ENCODE measurements at regions not wholly inside any gene's neighbourhood (a gene's known extent, or its start where the extent isn't known, plus 50 kb on each side); places are given as distances from the start of the nearest gene placed in this dataset.
A peak's percentile ranks its signal among the peaks of the same experiment; 100 is the strongest.

- DNase-seq (ENCODE audit: low spot score) = no peak
These were observed 50.7 kb upstream of the FOXB1 start for GRCh38 chr15:59953392-59953883.

DNA sequence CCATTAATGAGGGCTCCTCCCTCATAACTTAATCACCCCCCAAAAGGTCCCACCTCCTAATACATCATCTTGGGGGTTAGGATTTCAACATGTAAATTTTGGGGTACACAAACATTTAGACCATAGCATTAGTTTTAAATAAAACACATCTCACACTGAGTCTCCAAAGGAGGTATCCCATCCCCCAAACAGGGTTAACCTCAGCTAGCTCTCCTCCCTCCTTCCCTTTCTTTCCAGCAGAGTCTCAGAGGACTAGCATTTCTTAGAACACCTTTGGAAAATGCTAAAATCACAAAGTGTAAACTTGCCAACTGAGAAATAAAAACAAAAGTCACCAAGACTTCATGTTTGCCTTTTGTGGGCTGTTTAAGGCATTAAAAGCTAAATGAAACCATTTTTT lies 51.2 kb upstream of the FOXB1 start:
- no peak for DNase-seq (ENCODE audit: low spot score)

- DNase-seq (ENCODE audit: low spot score) = no peak
These were observed 53.3 kb upstream of the FOXB1 start for GRCh38 chr15:59950603-59951388.

DNA sequence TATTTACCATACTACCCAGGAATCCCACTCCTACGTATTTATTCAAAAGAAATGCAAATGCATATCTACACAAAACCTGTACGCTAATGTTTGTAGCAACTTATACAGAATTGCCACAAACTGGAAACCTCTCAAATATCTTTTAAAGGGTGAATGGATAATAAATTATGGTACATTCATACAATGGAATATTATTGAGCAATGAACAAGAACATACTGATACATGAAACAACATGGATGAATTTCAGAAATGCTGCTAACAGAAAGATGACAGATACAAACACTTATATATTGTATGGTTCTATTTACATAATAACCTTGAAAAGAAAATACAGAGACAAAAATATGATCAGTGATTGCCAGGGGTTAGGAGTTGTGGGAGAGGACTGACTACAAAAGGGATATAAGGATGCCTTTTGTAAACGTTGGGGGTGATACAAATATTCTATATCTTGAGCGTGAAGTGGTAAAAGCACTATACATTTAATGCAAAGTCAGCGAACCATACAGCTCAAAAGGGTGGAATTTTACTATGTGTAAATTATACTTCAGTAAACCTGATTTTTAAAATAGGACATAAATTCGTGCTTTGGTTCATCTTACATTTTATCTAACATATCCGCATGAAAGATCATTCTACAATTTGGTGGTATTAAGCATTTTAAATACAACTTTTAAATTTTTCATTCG lies 55.0 kb upstream of the FOXB1 start:
- no peak for DNase-seq (ENCODE audit: low spot score)

DNA sequence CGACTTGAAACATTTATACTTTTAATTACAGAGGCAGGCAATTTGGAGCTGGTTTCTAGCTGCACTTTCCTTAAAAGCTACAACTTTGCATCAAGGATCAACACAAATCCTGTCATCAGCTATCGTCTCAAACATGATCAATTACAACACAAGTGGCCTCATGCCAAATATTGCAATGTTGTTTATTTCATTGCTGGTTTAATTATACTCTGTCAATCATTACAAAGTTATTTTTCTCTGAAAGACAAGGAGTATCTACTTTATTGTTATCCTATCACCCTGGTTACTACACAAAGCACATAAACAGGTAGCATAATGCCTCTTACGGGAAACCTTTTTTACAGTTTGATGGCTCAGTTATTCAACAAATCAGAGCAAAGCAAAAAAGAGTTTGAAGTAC lies 58.0 kb upstream of the FOXB1 start:
- no peak for DNase-seq (ENCODE audit: low spot score)

GRCh38 chr15:59945036-59945435 lies 59.1 kb upstream of the FOXB1 start:
- DNase-seq (ENCODE audit: low spot score) = no peak

- no peak for DNase-seq (ENCODE audit: low spot score)
These were observed 62.5 kb upstream of the FOXB1 start for GRCh38 chr15:59941612-59942011.

DNA sequence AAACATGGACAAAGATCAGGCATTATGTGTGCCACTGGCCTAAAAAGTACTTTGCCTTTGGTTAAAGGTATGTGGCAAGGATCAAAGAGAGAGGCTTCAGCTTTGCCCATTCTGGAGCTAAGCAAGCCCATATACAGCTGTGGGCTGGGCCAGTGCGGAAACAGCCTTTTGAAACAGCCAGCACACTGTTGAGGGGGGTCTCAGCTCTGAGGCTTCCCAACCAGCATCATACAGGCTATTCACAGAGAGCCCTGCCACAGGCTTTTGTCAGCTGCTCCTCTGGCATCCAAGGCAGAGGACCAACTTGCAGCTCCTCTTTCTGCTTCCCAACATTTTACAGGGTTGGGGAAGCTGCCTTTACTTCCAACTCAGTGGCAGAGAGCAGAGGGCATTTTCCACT lies 63.2 kb upstream of the FOXB1 start:
- no peak for DNase-seq (ENCODE audit: low spot score)

DNA sequence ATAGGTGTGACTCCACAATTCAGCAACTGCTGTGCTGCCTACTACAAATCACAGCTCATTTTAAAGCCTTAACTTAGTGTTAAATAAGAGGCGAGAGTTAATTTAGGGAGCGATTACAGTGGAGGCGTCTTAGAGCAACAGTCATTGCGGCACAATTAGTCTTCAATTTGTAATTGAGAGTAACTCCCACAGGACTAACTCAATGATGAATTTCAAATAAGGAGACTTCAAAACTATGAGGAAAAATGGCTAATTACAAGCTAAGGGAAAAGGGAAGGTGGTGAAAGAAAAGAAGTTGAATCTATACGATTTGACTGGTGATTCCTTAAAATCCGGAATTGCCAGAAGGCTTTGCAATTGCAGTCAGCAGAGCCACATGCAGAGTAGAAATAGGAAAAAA lies 63.7 kb upstream of the FOXB1 start:
- DNase-seq (ENCODE audit: low spot score) = no peak

DNA sequence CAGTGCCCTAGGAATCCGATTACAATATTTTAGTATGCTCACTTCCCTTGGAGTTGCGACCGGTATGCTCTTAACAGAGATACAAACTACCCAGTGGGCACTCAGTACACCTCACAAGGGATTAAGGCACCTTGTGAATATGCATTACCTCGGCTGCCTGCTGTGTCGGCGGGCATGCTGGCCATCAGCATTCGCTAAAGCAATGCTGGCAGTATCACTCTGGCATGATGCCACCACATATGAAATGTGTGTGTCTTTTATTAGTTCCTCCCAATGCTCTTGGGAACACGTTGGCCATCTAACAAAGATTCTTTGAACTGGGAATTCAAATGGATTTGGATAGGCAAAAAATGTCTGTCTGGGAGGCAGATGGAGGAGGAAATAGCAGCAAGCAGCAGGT lies 67.4 kb upstream of the FOXB1 start:
- no peak for DNase-seq (ENCODE audit: low spot score)

DNA sequence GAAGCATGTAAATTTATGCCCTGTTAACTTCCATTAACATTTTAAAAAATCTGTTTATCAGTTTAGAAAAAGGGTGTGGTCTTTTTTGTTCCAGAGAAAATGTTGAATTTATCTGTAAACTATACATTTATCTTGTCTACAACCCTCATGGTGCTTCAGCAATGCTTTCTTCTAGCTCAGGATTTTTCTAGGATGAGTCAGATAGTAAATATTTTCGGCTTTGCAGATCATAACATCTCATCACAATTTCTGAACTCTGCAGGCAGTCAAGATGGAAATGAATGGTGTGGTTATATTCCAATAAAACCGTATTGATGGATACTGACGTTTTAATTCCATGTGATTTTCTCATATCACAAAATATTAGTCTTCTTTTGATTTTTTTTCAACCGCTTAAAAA lies 70.5 kb upstream of the FOXB1 start:
- no peak for DNase-seq (ENCODE audit: low spot score)

GRCh38 chr15:59931646-59932261 lies 72.4 kb upstream of the FOXB1 start:
- no peak for DNase-seq (ENCODE audit: low spot score)

- DNase-seq (ENCODE audit: low spot score) = no peak
These were observed 79.1 kb upstream of the FOXB1 start for GRCh38 chr15:59924812-59925522.

DNA sequence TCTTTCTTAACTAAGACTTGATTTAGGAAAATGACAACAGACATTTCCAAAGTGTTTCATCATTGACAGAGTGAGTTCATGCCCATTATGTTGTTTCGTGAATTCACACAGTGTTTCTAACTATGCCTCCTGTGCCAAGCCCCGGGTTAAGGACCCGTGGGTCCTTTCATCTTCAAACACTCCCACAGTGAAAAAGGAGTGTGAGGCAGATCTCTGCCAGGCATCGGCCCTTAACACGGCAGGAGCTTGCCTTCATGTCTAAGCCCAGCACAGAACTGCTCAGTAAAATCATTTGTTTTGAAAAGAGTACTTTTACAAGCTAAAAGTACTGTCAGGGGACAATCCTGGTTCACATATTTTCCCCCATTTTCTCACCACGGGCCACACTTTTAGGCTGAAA lies 80.0 kb upstream of the FOXB1 start:
- DNase-seq (ENCODE audit: low spot score) = no peak

- DNase-seq (ENCODE audit: low spot score) = no peak
These were observed 80.6 kb upstream of the FOXB1 start for GRCh38 chr15:59923508-59923907.

DNA sequence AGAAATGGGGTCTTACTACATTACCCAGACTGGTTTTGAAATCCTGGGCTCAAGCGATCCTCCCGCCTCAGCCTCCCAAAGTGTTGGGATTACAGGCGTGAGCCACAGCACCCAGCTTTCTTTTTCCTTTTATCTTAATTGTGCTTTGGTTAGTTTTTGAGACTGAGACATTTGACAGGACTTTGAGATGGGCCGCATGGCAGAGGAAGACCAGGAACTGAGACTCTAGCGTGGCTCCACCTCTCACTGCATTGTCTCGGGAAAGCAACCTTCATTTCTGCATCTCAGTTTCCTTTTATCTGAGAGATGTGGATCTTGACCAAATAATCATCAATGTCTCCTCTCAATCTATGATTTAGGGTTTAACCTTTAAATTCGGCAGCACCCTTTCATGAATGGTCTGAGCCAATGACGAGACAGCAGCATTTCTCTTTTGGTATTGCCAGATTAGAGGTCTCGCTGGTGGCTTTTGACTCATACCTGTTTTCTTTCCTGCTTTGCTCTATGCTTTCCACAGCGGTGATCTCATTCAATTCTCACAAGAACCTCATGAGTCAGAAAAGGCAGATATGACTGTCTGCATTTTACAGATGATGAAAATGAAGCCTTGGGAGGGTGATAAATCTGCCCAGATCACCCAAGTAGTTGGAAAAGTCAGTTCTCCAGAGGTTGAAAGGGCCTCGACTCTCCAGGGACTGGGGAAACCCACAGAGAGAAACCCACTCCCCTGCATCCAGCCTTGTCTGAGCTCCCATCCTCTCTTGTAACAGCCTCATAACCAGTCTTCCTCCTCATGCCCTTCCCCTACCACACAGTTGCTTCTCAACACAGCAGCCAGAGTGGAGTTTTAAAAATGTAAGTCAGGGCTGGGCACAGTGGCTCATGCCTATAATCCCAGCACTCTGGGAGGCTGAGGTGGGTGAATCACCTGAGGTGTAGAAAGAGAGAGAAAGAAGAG lies 84.8 kb upstream of the FOXB1 start:
- DNase-seq (ENCODE audit: low spot score) = peak; percentile 95

DNA sequence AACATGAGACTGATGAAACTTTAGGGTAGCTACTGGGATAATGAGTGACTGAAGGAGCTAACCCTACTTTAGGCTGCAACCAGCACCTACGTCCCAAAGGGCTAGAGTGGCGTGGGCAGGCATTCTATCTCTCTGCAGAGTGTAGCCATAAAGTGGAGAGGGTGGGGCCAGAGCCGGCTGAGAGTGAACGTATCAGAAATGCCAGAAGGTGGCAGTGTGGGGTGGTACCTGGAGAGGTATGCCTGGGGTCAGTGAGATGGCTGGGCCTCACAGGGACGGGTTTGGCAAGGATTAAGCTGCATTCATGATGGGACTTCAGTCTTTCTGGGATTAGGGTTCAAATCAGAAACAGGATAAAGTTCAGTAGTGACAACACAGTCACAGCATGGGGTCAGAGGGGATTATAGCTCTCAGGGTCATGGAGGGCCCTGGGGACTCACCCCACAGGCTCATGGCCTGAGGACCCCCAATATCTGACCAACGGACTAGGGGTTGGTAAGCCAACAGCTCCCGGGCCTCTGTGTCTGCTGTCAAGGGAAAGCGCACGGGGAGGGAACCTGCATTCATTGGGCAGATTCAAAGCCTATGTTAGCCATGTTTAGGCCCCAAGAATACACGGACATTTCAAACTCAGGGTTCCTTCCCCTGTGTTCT lies 86.5 kb upstream of the FOXB1 start:
- peak; percentile 85 for DNase-seq (ENCODE audit: low spot score)

GRCh38 chr15:59906046-59906445 lies 98.1 kb upstream of the FOXB1 start:
- DNase-seq (ENCODE audit: low spot score) = no peak

- DNase-seq (ENCODE audit: low spot score) = no peak
These were observed 98.9 kb upstream of the FOXB1 start for GRCh38 chr15:59905176-59905575.

DNA sequence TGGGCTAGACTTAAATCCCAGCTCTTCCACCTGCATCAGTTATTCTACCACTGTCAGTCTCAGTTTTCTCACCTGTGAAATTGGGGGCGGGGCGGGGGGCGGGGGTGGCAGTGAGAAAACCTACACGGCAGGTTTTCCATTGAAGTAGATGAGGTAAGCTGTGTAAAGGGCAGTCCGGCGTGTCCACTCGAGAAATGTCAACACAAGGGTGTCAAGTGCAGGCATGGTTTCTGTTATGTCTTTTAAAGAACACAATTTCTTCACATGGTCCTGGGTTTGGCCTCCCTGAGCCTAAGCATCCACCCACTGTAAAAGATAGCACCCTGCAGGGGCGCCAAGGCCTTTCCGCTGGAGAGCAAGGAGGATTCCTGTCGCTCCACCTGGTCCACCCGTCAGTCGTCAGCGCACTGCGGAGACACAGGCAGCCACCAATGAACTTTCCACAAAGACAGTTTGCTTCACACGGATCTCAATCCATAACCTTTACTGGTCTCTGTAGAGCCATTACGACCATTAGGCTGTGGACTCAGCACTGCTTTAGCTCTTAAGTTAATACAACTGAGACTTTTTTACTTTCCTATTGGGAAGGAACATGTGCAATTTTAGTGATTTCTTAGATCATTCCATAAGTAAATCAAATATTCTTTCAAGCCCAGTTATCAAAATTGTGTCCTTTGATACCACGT lies 99.5 kb upstream of the FOXB1 start:
- no peak for DNase-seq (ENCODE audit: low spot score)
